Fibroblast of lung (primary cell): ENCODE measurements at regions not wholly inside any gene's neighbourhood (a gene's known extent, or its start where the extent isn't known, plus 50 kb on each side); places are given as distances from the start of the nearest gene placed in this dataset.
"Not testable (repeated sequence)": the region's sequence is repeated elsewhere in the genome, so short reads cannot be mapped to it uniquely, and the experiment has no call there.

Experiments
- DNase-seq, 2 donors: peaks; one replicate each; pipeline versions ENCODE4 v3.0.0 to v3.0.0-alpha.2; 2010; ENCODE audit warnings: low read depth in 2 of 2
- H2AFZ ChIP-seq: 2 replicates; pipeline ENCODE4 v1.5.1; 2012; ENCODE audit warnings: low read length, control low read depth, inconsistent platforms
- H3K27ac ChIP-seq: 2 replicates; pipeline ENCODE4 v1.5.1; 2011; ENCODE audit warnings: low read length, control low read depth; ENCODE audit not compliant: insufficient read depth
- H3K27me3 ChIP-seq: 2 replicates; pipeline ENCODE4 v1.5.1; 2011; ENCODE audit warnings: mild to moderate bottlenecking, low read length; ENCODE audit not compliant: control insufficient read depth, insufficient read depth
- H3K36me3 ChIP-seq: 2 replicates; pipeline ENCODE4 v1.5.1; 2011; ENCODE audit warnings: low read length; ENCODE audit not compliant: control insufficient read depth, insufficient read depth
- H3K4me1 ChIP-seq: 2 replicates; pipeline ENCODE4 v1.5.1; 2011; ENCODE audit warnings: low read length; ENCODE audit not compliant: control insufficient read depth, insufficient read depth; ENCODE audit errors: extremely low read depth
- H3K4me2 ChIP-seq: 2 replicates; pipeline ENCODE4 v1.5.1; 2011; ENCODE audit warnings: low read length, control low read depth; ENCODE audit not compliant: insufficient read depth; ENCODE audit errors: extremely low read depth
- H3K4me3 ChIP-seq, 4 experiments: fragments of 200-600 bp in 1 of 4; sonication (generic) in 1 of 4; replicated peaks in 1 of 4; 2 replicates each; pipeline ENCODE4 v1.5.1; 2011 to 2016; ENCODE audit warnings: low read length in 4 of 4, low read depth in 3 of 4, mild to moderate bottlenecking in 3 of 4, control low read depth in 2 of 4, inconsistent platforms in 1 of 4, mixed read lengths in 1 of 4; ENCODE audit not compliant: insufficient read depth in 1 of 4; ENCODE audit errors: control extremely low read depth in 1 of 4
- H3K79me2 ChIP-seq: 2 replicates; pipeline ENCODE4 v1.5.1; 2012; ENCODE audit warnings: mild to moderate bottlenecking, low read length, inconsistent platforms; ENCODE audit not compliant: control insufficient read depth, insufficient read depth
- H3K9ac ChIP-seq: 2 replicates; pipeline ENCODE4 v1.5.1; 2011; ENCODE audit warnings: mild to moderate bottlenecking, low read length, control low read depth; ENCODE audit not compliant: insufficient read depth
- H3K9me3 ChIP-seq: 2 replicates; pipeline ENCODE4 v1.5.1; 2012; ENCODE audit warnings: low read depth, low read length; ENCODE audit not compliant: control insufficient read depth, insufficient read depth
- H4K20me1 ChIP-seq: 2 replicates; pipeline ENCODE4 v1.5.1; 2011; ENCODE audit warnings: low read length; ENCODE audit not compliant: control insufficient read depth, insufficient read depth; ENCODE audit errors: extremely low read depth
- CTCF ChIP-seq, 2 donors: IDR thresholded peaks in 1 of 2; conservative IDR thresholded peaks in 1 of 2; 1 replicate in 1 of 2; 2 replicates in 1 of 2; pipeline ENCODE4 v1.5.1; 2011 to 2012; ENCODE audit warnings: low read length in 2 of 2, control low read depth in 1 of 2, inconsistent platforms in 1 of 2, low read depth in 1 of 2, mild to moderate bottlenecking in 1 of 2
- EZH2 ChIP-seq: IDR thresholded peaks from 2 replicates; pipeline ENCODE4 v1.5.1; 2012; ENCODE audit warnings: low read length, control low read depth, mild to moderate bottlenecking; ENCODE audit errors: missing control alignments

- no peak overlapping the region for H3K9ac ChIP-seq
- no peaks in the 10 kb centered on the region for H3K9me3 ChIP-seq
- no peaks in the 10 kb centered on the region for H3K4me1 ChIP-seq
- H3K27ac ChIP-seq: no peak overlapping the region
- H3K4me3 ChIP-seq: no peak overlapping the region
- no peaks in the 10 kb centered on the region for H3K79me2 ChIP-seq
- H2AFZ ChIP-seq: no peak overlapping the region
- no peak for DNase-seq
- H3K27me3 ChIP-seq: no peaks in the 10 kb centered on the region
- TF ChIP-seq CTCF (conservative IDR thresholded peaks at IDR 0.05 in 1 of 2, IDR thresholded peaks at IDR 0.05 in 1 of 2; ENCODE audit: low read depth in 1 of 2, low read length in 2 of 2) (no peak), EZH2 (no peak)
- H3K36me3 ChIP-seq: no peaks in the 10 kb centered on the region
- no peaks in the 10 kb centered on the region for H4K20me1 ChIP-seq
- no peak overlapping the region for H3K4me2 ChIP-seq
Measured at GRCh38 chrX:117607561-117607960, 509.0 kb downstream of the KLHL13 start.

GRCh38 chrX:117606101-117606500 is 510.5 kb downstream of the KLHL13 start:
- not testable (repeated sequence) for H2AFZ ChIP-seq, H4K20me1 ChIP-seq, H3K79me2 ChIP-seq, DNase-seq, H3K27me3 ChIP-seq, H3K36me3 ChIP-seq, H3K27ac ChIP-seq, H3K9me3 ChIP-seq, H3K4me3 ChIP-seq, H3K9ac ChIP-seq, H3K4me1 ChIP-seq, H3K4me2 ChIP-seq

GRCh38 chrX:117570160-117570559 is 546.5 kb downstream of the KLHL13 start:
- Histone ChIP-seq H3K9me3 (no peaks in the 10 kb centered on the region), H3K4me2 (no peak overlapping the region)

More at GRCh38 chrX:117570160-117570559, 546.5 kb downstream of the KLHL13 start:
- Histone ChIP-seq H3K27ac (no peak overlapping the region), H3K9ac (no peak overlapping the region), H3K36me3 (no peaks in the 10 kb centered on the region), H3K79me2 (no peaks in the 10 kb centered on the region), H3K27me3 (no peaks in the 10 kb centered on the region), H3K4me3 (no peak overlapping the region), H2AFZ (no peak overlapping the region), H4K20me1 (no peaks in the 10 kb centered on the region), H3K4me1 (no peaks in the 10 kb centered on the region)
- no peak for DNase-seq
- TF ChIP-seq EZH2 (no peak), CTCF (conservative IDR thresholded peaks at IDR 0.05 in 1 of 2, IDR thresholded peaks at IDR 0.05 in 1 of 2; ENCODE audit: low read depth in 1 of 2, low read length in 2 of 2) (no peak)
